Body of pancreas (tissue), 4 donors: ENCODE measurements at regions not wholly inside any gene's neighbourhood (a gene's known extent, or its start where the extent isn't known, plus 50 kb on each side); places are given as distances from the start of the nearest gene placed in this dataset.

Source experiments
- CTCF ChIP-seq, 7 experiments: fragments of 450-650 bp in 4 of 7; fragments of 200-600 bp in 3 of 7; sonication (generic) in 3 of 7; IDR thresholded peaks; one replicate each; pipeline ENCODE4 v1.5.1; 2016 to 2019; ENCODE audit warnings: antibody characterized with exemption in 7 of 7
- POLR2A ChIP-seq, 3 donors: fragments of 450-650 bp; IDR thresholded peaks; one replicate each; pipeline ENCODE4 v1.6.1; 2016; ENCODE audit warnings: antibody characterized with exemption in 3 of 3, mild to moderate bottlenecking in 2 of 3

- no peak for TF ChIP-seq CTCF (IDR thresholded peaks at IDR 0.05)
- TF ChIP-seq POLR2A (IDR thresholded peaks at IDR 0.05), result no peak
These were observed 172.8 kb upstream of the WSCD1 start for GRCh38 chr17:5897275-5897911.
